ENCODE measurements at regions not wholly inside any gene's neighbourhood (a gene's known extent, or its start where the extent isn't known, plus 50 kb on each side); places are given as distances from the start of the nearest gene placed in this dataset.
A peak's percentile ranks its signal among the peaks of the same experiment; 100 is the strongest.

GRCh38 chr15:66628976-66629723 lies 63.4 kb upstream of the LCTL start (continued):
- TF ChIP-seq TEAD1 (CRISPR knock-in tag; IDR thresholded peaks at IDR 0.05) = no peak
- no peak for TF ChIP-seq ZNF778 (CRISPR knock-in tag; IDR thresholded peaks at IDR 0.05)
- TF ChIP-seq THRB (CRISPR knock-in tag; conservative IDR thresholded peaks at IDR 0.05) = no peak
- TF ChIP-seq STAT5A (IDR thresholded peaks at IDR 0.05; ENCODE audit: borderline replicate concordance, low read length) = 0 out of 2 replicates have a peak, but pooled peaks have one; percentile 25
- no peak for TF ChIP-seq ELF4 (CRISPR knock-in tag; IDR thresholded peaks at IDR 0.05)
- TF ChIP-seq NBN (IDR thresholded peaks at IDR 0.05; ENCODE audit: low read depth) = no peak
- no peak for TF ChIP-seq SAFB (IDR thresholded peaks at IDR 0.05; ENCODE audit: borderline replicate concordance, low read depth, low read length)
- peak; percentile 56 for TF ChIP-seq PKNOX1 (IDR thresholded peaks at IDR 0.05)
- TF ChIP-seq, protein P1, sequence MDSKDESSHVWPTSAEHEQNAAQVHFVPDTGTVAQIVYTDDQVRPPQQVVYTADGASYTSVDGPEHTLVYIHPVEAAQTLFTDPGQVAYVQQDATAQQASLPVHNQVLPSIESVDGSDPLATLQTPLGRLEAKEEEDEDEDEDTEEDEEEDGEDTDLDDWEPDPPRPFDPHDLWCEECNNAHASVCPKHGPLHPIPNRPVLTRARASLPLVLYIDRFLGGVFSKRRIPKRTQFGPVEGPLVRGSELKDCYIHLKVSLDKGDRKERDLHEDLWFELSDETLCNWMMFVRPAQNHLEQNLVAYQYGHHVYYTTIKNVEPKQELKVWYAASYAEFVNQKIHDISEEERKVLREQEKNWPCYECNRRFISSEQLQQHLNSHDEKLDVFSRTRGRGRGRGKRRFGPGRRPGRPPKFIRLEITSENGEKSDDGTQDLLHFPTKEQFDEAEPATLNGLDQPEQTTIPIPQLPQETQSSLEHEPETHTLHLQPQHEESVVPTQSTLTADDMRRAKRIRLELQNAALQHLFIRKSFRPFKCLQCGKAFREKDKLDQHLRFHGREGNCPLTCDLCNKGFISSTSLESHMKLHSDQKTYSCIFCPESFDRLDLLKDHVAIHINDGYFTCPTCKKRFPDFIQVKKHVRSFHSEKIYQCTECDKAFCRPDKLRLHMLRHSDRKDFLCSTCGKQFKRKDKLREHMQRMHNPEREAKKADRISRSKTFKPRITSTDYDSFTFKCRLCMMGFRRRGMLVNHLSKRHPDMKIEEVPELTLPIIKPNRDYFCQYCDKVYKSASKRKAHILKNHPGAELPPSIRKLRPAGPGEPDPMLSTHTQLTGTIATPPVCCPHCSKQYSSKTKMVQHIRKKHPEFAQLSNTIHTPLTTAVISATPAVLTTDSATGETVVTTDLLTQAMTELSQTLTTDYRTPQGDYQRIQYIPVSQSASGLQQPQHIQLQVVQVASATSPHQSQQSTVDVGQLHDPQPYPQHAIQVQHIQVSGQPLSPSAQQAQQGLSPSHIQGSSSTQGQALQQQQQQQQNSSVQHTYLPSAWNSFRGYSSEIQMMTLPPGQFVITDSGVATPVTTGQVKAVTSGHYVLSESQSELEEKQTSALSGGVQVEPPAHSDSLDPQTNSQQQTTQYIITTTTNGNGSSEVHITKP (IDR thresholded peaks at IDR 0.05; ENCODE audit: partially characterized antibody) = no peak
- TF ChIP-seq BRD9 (IDR thresholded peaks at IDR 0.05; ENCODE audit: low read depth, partially characterized antibody) = no peak
- TF ChIP-seq ZBTB11 (CRISPR knock-in tag; IDR thresholded peaks at IDR 0.05) = no peak
- TF ChIP-seq CTBP1 (IDR thresholded peaks at IDR 0.05; ENCODE audit: borderline replicate concordance) = peak; percentile 29; the same call in 1 of the 2 replicates
- no peak for TF ChIP-seq ZNF316 (IDR thresholded peaks at IDR 0.05)
- no peak for TF ChIP-seq ZBTB8A (IDR thresholded peaks at IDR 0.05; ENCODE audit: partially characterized antibody)
- no peak for TF ChIP-seq NKRF (IDR thresholded peaks at IDR 0.05; ENCODE audit: borderline replicate concordance)

Data from K562 (cell line).